HCT116 (cell line): ENCODE measurements at regions not wholly inside any gene's neighbourhood (a gene's known extent, or its start where the extent isn't known, plus 50 kb on each side); places are given as distances from the start of the nearest gene placed in this dataset.

Experiments used
- ATAC-seq: fragments of 200-7000 bp; cut with Tn5 transposase; 2 replicates; pipeline ENCODE4 v1.9.1; 2020; ENCODE audit warnings: mild to moderate bottlenecking, moderate library complexity
- BruUV-seq: library from RNA; stranded (reverse); fragments of 400-500 nt; replicated peaks from 2 replicates; lab custom pipeline; 2021; lab: Mats Ljungman, UMichigan
- CTCF ChIA-PET: fragments of 300-600 bp; sonication (Branson Sonifier 250); formaldehyde crosslinking; loops from one replicate; lab custom pipeline; 2021; ENCODE audit warnings: antibody characterized with exemption; lab: Charles Lee
- POLR2A ChIA-PET: fragments of 300-600, 350-600 bp; sonication (Branson Sonifier 250); formaldehyde crosslinking; loops from one replicate; lab custom pipeline; 2021; ENCODE audit warnings: antibody characterized with exemption; lab: Charles Lee
- RAD21 ChIA-PET, 2 experiments: fragments of 300-600 bp; sonication (Branson Sonifier 250); formaldehyde crosslinking; loops; one replicate each; lab custom pipeline; 2023; ENCODE audit warnings: low total read pairs in 2 of 2; ENCODE audit not compliant: uncharacterized antibody in 2 of 2, unreplicated experiment in 2 of 2, low non-redundant PET in 1 of 2; lab: Charles Lee
- DNase-seq: peaks from one replicate; pipeline ENCODE4 v3.0.0-alpha.2; 2010; ENCODE audit warnings: low read depth, low spot score
- H2AFZ ChIP-seq: fragments of 200-600 bp; shearing (Covaris generic), sonication (generic); 2 replicates; pipeline ENCODE4 v1.6.1; 2017; ENCODE audit warnings: low read depth, mixed run types, mixed read lengths, antibody characterized with exemption, low read length; ENCODE audit not compliant: poor library complexity, severe bottlenecking
- H3K27ac ChIP-seq: 2 replicates; pipeline ENCODE4 v1.5.1; 2012; ENCODE audit warnings: low read depth, low read length
- H3K27me3 ChIP-seq: fragments of 200-600 bp; sonication (generic); 2 replicates; pipeline ENCODE4 v1.6.1; 2016; ENCODE audit warnings: mixed run types, low read length, mixed read lengths; ENCODE audit not compliant: insufficient read depth
- H3K36me3 ChIP-seq, 2 experiments: fragments of 200-500 bp in 1 of 2; fragments of 200-600 bp in 1 of 2; sonication (Bioruptor generic) in 1 of 2; sonication (generic) in 1 of 2; 2 replicates each; pipeline versions ENCODE4 v1.5.1 to v1.6.1; 2014 to 2016; ENCODE audit warnings: low read length in 2 of 2, inconsistent platforms in 1 of 2, mixed read lengths in 1 of 2, mixed run types in 1 of 2; ENCODE audit not compliant: insufficient read depth in 2 of 2, control insufficient read depth in 1 of 2
- H3K4me1 ChIP-seq, 2 experiments: fragments of 200-600 bp in 1 of 2; sonication (generic) in 1 of 2; 2 replicates each; pipeline versions ENCODE4 v1.5.1 to v1.6.1; 2012 to 2017; ENCODE audit warnings: low read length in 2 of 2, inconsistent platforms in 1 of 2, mild to moderate bottlenecking in 1 of 2, mixed read lengths in 1 of 2, mixed run types in 1 of 2, moderate library complexity in 1 of 2; ENCODE audit not compliant: insufficient read depth in 2 of 2, control insufficient read depth in 1 of 2
- H3K4me2 ChIP-seq: fragments of 200-600 bp; sonication (generic); 2 replicates; pipeline ENCODE4 v1.6.1; 2017; ENCODE audit warnings: mixed run types, low read length, mixed read lengths
- H3K4me3 ChIP-seq, 2 experiments: fragments of 200-600 bp in 1 of 2; sonication (generic) in 1 of 2; replicated peaks in 1 of 2; 2 replicates each; pipeline ENCODE4 v1.5.1; 2011 to 2016; ENCODE audit warnings: low read length in 2 of 2, control low read depth in 1 of 2, low read depth in 1 of 2, mild to moderate bottlenecking in 1 of 2, mixed read lengths in 1 of 2, mixed run types in 1 of 2
- H3K79me2 ChIP-seq: fragments of 200-600 bp; sonication (generic); 2 replicates; pipeline ENCODE4 v1.6.1; 2017; ENCODE audit warnings: mild to moderate bottlenecking, mixed run types, low read length, moderate library complexity, mixed read lengths; ENCODE audit not compliant: insufficient read depth
- H3K9ac ChIP-seq: fragments of 200-600 bp; sonication (generic); 2 replicates; pipeline ENCODE4 v1.6.1; 2016; ENCODE audit warnings: low read length, mixed read lengths
- H3K9me2 ChIP-seq: fragments of 200-600 bp; sonication (generic), shearing (Covaris generic); 2 replicates; pipeline ENCODE4 v1.6.1; 2017; ENCODE audit warnings: mixed run types, mild to moderate bottlenecking, moderate library complexity; ENCODE audit not compliant: insufficient read depth
- H3K9me3 ChIP-seq, 2 experiments: fragments of 200-500 bp in 1 of 2; fragments of 200-600 bp in 1 of 2; sonication (Bioruptor generic) in 1 of 2; sonication (generic) in 1 of 2; 2 replicates each; pipeline ENCODE4 v1.6.1; 2014 to 2017; ENCODE audit warnings: low read length in 2 of 2, mixed read lengths in 2 of 2, inconsistent platforms in 1 of 2, low read depth in 1 of 2, mild to moderate bottlenecking in 1 of 2, mixed run types in 1 of 2, moderate library complexity in 1 of 2; ENCODE audit not compliant: control insufficient read depth in 1 of 2, insufficient read depth in 1 of 2
- H4K20me1 ChIP-seq: fragments of 200-600 bp; sonication (generic), shearing (Covaris generic); 2 replicates; pipeline ENCODE4 v1.6.1; 2017; ENCODE audit warnings: mixed run types, mild to moderate bottlenecking, moderate library complexity; ENCODE audit not compliant: insufficient read depth
- CBX3 ChIP-seq: IDR thresholded peaks from 2 replicates; pipeline ENCODE4 v1.6.1; 2012; ENCODE audit warnings: low read depth
- ELF1 ChIP-seq: IDR thresholded peaks from 2 replicates; pipeline ENCODE4 v1.6.1; 2012; ENCODE audit warnings: low read depth, borderline replicate concordance
- EZH2phosphoT487 ChIP-seq: fragments of 200-600 bp; IDR thresholded peaks from 2 replicates; pipeline ENCODE4 v1.6.1; 2018; ENCODE audit warnings: antibody characterized with exemption, borderline replicate concordance
- JUND ChIP-seq: IDR thresholded peaks from 2 replicates; pipeline ENCODE4 v1.6.1; 2012
- POLR2A ChIP-seq: IDR thresholded peaks from 2 replicates; pipeline ENCODE4 v1.7.0; 2011; ENCODE audit warnings: borderline replicate concordance; ENCODE audit not compliant: insufficient read depth, insufficient read length; ENCODE audit errors: extremely low read depth
- RAD21 ChIP-seq: IDR thresholded peaks from 2 replicates; pipeline ENCODE4 v1.6.1; 2012; ENCODE audit warnings: low read depth, mild to moderate bottlenecking
- SIN3A ChIP-seq: IDR thresholded peaks from 2 replicates; pipeline ENCODE4 v1.6.1; 2012; ENCODE audit warnings: low read depth
- TCF7L2 ChIP-seq: IDR thresholded peaks from 2 replicates; pipeline ENCODE4 v1.7.0; 2011; ENCODE audit warnings: borderline replicate concordance, inconsistent platforms; ENCODE audit not compliant: insufficient read depth, insufficient read length; ENCODE audit errors: extremely low read depth
- YY1 ChIP-seq: IDR thresholded peaks from 2 replicates; pipeline ENCODE4 v1.6.1; 2011; ENCODE audit warnings: low read length, low read depth, moderate library complexity, mild to moderate bottlenecking; ENCODE audit not compliant: insufficient replicate concordance; ENCODE audit errors: extremely low read depth
- ZFX ChIP-seq: fragments of 450-650 bp; IDR thresholded peaks from 2 replicates; pipeline ENCODE4 v1.6.1; 2017
- intact Hi-C: fragments of 100-400 bp; cut with micrococcal nuclease; formaldehyde crosslinking; loops from 2 replicates; pipeline ENCODE4 v1.10.0; 2022
- TF ChIP-seq, protein P1 (sequence below): IDR thresholded peaks from 2 replicates; pipeline ENCODE4 v1.6.1; 2012
- TF ChIP-seq, protein P2 (sequence below): IDR thresholded peaks from 2 replicates; pipeline ENCODE4 v1.6.1; 2012; ENCODE audit warnings: low read depth
- TF ChIP-seq, protein P3 (sequence below): IDR thresholded peaks from 2 replicates; pipeline ENCODE4 v1.6.1; 2012
- TF ChIP-seq, protein P4 (sequence below): IDR thresholded peaks from 2 replicates; pipeline ENCODE4 v1.6.1; 2011; ENCODE audit warnings: mild to moderate bottlenecking, low read length, moderate library complexity; ENCODE audit not compliant: insufficient replicate concordance; ENCODE audit errors: extremely low read depth

DNA sequence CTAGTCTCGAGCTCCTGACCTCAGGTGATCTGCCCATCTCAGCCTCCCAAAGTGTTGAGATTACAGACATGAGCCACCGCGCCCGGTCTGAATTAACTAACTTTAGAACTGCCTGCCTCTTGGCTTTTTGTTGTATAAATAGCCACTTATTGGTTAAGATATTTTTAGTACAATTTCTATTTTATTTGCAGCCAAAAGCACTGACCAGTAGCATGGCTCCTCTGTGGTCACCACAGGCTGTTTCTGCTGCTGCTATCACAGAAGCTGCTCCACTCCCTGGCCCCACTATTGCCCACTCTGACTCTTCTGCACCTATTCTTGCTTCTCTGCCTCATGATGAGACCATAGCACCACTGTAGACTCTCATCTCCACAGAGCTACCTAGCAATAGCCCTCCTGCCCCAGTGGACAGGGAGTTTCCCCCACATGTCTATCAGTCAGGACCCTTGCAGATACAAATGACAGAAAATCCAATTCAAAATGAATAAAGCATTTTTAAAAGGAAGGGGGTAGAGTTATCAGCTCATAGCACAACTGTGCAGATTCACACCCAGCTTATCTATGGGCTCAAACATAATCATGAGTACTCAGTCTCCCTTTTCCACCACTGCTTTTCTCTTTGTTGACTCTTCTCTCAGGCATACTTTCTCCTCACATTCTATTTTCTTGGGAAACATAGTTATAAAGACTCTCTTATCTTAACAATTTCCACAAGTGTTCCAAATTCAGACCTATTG is 151.8 kb upstream of the EPB41L4A start:
- Histone ChIP-seq H3K9me2 (no peaks in the 10 kb centered on the region), H3K27me3 (no peaks in the 10 kb centered on the region), H3K79me2 (no peaks in the 10 kb centered on the region), H3K4me2 (no peak overlapping the region), H3K4me3 (no peak overlapping the region), H3K4me1 (no peaks in the 10 kb centered on the region), H2AFZ (no peak overlapping the region)
- DNase-seq, result no peak
- intact Hi-C loops, result no loop called here
- CTCF ChIA-PET, result no interaction called here
- TF ChIP-seq POLR2A (no peak), YY1 (no peak), JUND (no peak), ELF1 (no peak), ZFX (no peak)
- TF ChIP-seq, protein P1, sequence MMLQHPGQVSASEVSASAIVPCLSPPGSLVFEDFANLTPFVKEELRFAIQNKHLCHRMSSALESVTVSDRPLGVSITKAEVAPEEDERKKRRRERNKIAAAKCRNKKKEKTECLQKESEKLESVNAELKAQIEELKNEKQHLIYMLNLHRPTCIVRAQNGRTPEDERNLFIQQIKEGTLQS, result no peak
- TF ChIP-seq, all 23 proteins: peak for 0
- no peak for ATAC-seq
- POLR2A ChIA-PET, result no interaction called here
- no TSS peak for BruUV-seq
- H3K9ac ChIP-seq, result no peak overlapping the region
- H3K36me3 ChIP-seq, result no peaks in the 10 kb centered on the region
- RAD21 ChIA-PET, result no interaction called here
- H4K20me1 ChIP-seq, result no peaks in the 10 kb centered on the region
- no peak overlapping the region for H3K27ac ChIP-seq
- no peaks in the 10 kb centered on the region for H3K9me3 ChIP-seq

DNA sequence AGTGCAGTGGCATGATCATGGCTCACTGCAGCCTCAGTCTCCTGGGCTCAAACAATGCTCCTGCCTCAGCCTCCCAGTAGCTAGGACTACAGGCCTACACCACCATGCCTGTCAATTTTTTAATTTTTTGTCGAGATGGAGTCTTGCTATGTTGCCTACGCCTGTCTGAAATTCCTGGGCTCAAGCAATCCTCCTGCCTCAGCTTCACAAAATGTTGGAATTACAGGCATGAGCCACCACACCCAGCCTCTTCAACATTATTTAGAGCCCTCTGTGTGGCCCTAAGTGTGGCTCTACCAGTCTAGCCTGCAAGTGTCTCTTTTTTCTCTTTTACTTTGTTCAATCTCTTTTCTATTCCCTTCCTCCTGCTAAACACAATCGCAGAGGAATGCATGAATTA is 154.4 kb upstream of the EPB41L4A start:
- no peak overlapping the region for H3K4me2 ChIP-seq
- no peaks in the 10 kb centered on the region for H3K36me3 ChIP-seq
- H2AFZ ChIP-seq, result no peak overlapping the region
- H4K20me1 ChIP-seq, result no peaks in the 10 kb centered on the region
- ATAC-seq (no peak), DNase-seq (no peak)
- CTCF ChIA-PET, result no interaction called here
- intact Hi-C loops, result no loop called here
- POLR2A ChIA-PET, result no interaction called here
- H3K9me2 ChIP-seq, result no peaks in the 10 kb centered on the region
- BruUV-seq, result no TSS peak
- H3K27ac ChIP-seq, result no peak overlapping the region
- H3K9me3 ChIP-seq, result no peaks in the 10 kb centered on the region
- no peaks in the 10 kb centered on the region for H3K79me2 ChIP-seq
- no peak overlapping the region for H3K9ac ChIP-seq
- H3K4me1 ChIP-seq, result no peaks in the 10 kb centered on the region
- no peak overlapping the region for H3K4me3 ChIP-seq
- RAD21 ChIA-PET, result no interaction called here
- H3K27me3 ChIP-seq, result no peaks in the 10 kb centered on the region
- TF ChIP-seq TCF7L2, result no peak
- TF ChIP-seq YY1, result no peak
- TF ChIP-seq ZFX, result no peak
- TF ChIP-seq, protein P2, sequence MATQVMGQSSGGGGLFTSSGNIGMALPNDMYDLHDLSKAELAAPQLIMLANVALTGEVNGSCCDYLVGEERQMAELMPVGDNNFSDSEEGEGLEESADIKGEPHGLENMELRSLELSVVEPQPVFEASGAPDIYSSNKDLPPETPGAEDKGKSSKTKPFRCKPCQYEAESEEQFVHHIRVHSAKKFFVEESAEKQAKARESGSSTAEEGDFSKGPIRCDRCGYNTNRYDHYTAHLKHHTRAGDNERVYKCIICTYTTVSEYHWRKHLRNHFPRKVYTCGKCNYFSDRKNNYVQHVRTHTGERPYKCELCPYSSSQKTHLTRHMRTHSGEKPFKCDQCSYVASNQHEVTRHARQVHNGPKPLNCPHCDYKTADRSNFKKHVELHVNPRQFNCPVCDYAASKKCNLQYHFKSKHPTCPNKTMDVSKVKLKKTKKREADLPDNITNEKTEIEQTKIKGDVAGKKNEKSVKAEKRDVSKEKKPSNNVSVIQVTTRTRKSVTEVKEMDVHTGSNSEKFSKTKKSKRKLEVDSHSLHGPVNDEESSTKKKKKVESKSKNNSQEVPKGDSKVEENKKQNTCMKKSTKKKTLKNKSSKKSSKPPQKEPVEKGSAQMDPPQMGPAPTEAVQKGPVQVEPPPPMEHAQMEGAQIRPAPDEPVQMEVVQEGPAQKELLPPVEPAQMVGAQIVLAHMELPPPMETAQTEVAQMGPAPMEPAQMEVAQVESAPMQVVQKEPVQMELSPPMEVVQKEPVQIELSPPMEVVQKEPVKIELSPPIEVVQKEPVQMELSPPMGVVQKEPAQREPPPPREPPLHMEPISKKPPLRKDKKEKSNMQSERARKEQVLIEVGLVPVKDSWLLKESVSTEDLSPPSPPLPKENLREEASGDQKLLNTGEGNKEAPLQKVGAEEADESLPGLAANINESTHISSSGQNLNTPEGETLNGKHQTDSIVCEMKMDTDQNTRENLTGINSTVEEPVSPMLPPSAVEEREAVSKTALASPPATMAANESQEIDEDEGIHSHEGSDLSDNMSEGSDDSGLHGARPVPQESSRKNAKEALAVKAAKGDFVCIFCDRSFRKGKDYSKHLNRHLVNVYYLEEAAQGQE, result no peak
- no peak for TF ChIP-seq ELF1
- no peak for TF ChIP-seq RAD21
- TF ChIP-seq, protein P3, sequence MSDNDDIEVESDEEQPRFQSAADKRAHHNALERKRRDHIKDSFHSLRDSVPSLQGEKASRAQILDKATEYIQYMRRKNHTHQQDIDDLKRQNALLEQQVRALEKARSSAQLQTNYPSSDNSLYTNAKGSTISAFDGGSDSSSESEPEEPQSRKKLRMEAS, result no peak
- TF ChIP-seq CBX3, result no peak
- TF ChIP-seq SIN3A, result no peak
- TF ChIP-seq, protein P4, sequence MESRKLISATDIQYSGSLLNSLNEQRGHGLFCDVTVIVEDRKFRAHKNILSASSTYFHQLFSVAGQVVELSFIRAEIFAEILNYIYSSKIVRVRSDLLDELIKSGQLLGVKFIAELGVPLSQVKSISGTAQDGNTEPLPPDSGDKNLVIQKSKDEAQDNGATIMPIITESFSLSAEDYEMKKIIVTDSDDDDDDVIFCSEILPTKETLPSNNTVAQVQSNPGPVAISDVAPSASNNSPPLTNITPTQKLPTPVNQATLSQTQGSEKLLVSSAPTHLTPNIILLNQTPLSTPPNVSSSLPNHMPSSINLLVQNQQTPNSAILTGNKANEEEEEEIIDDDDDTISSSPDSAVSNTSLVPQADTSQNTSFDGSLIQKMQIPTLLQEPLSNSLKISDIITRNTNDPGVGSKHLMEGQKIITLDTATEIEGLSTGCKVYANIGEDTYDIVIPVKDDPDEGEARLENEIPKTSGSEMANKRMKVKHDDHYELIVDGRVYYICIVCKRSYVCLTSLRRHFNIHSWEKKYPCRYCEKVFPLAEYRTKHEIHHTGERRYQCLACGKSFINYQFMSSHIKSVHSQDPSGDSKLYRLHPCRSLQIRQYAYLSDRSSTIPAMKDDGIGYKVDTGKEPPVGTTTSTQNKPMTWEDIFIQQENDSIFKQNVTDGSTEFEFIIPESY, result no peak
- no peak for TF ChIP-seq EZH2phosphoT487
- TF ChIP-seq POLR2A, result no peak
